NCI-H2227 treated with DMSO at 0.1 percent for 48 hours (cell line): ENCODE measurements at regions not wholly inside any gene's neighbourhood (a gene's known extent, or its start where the extent isn't known, plus 50 kb on each side); places are given as distances from the start of the nearest gene placed in this dataset.
A peak's percentile ranks its signal among the peaks of the same experiment; 100 is the strongest.
"Not testable (repeated sequence)": the region's sequence is repeated elsewhere in the genome, so short reads cannot be mapped to it uniquely, and the experiment has no call there.

Experiments
- DNase-seq: peaks from one replicate; lab custom pipeline; 2025; lab: John Stamatoyannopoulos, UW

DNA sequence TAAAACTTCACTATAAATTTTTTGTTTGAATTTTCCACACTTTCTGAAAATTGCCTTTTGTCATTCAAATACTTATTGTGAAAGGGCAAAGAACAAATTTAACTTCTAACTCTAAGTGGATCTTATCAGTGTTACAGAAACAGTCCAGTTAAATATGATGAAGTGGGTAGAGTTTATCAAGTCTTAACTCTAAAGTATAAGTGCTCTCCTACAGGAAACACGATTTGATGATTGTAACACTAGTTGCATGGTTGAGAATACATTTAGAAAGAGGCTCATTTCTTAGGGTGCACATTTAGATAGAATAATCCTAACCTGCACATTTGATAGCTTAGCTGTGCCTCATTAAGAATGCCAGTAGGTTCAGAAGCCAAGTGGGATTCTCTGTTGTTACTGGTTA is 838.3 kb upstream of the ATXN7L3B start:
- no peak for DNase-seq

DNA sequence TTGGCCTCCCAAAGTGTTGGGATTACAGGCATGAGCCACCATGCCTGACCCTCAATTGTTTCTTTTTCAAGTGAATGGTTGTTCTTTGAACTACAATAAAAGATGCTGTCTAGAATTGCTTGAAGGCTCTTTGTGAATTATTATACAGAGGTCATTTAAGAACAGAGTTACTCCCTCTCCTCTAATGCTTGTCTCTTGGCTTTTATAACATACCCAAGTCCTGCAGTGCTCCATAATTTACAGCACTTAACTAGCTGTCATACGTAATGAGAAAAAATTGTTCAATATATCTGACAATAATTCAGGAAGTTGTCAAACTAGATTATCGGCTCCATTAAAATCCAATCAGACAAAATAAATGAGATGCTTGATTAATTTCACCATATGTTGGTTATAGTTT is 823.0 kb upstream of the ATXN7L3B start:
- peak; percentile 76 for DNase-seq

- not testable (repeated sequence) for DNase-seq
Measured at GRCh38 chr12:73716143-73716542, 821.5 kb upstream of the ATXN7L3B start.

- no peak for DNase-seq
Measured at GRCh38 chr12:73719223-73719622, 818.4 kb upstream of the ATXN7L3B start.

DNA sequence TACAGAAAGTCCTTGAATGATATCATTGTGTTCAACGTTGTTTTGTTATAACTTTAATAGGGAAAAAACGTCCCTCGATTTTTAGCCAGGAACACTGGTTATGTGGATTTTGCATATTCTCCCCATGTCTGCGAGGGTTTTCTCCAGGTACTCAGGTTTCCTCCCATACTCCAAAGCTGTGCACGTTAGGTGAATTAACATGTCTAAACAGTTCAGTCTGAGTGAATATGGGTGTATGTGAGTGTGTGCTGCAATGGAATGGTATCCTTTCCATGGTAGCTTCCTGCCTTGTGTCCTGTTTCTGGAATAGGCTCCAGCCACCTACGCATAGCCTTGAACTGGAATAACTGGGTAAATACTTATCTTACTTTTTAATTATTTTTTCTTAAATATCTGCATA is 810.8 kb upstream of the ATXN7L3B start:
- DNase-seq, result no peak

GRCh38 chr12:73731658-73732057 is 806.0 kb upstream of the ATXN7L3B start:
- no peak for DNase-seq

DNA sequence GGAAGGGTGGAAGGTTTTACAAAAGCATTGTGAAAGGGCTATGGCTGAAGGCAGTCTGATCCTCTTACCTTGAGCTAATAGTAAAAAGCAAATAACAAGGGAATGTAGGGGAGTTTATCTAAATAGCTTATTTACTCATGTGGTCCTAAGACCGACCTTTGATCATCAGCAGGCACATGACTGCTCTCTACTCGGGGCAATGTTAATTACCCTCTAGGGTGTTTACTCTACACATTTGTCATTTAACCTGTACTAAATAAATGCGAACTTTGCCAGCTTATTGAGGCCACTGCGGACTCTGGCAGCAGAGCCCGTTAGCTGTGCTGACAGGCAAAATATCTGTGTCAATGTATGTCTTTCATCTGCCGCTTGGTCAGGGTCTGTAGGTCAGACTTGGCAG is 768.3 kb upstream of the ATXN7L3B start:
- no peak for DNase-seq

GRCh38 chr12:73798523-73798922 is 739.1 kb upstream of the ATXN7L3B start:
- DNase-seq, result no peak

- DNase-seq, result no peak
Measured at GRCh38 chr12:73815072-73815645, 722.5 kb upstream of the ATXN7L3B start.

DNA sequence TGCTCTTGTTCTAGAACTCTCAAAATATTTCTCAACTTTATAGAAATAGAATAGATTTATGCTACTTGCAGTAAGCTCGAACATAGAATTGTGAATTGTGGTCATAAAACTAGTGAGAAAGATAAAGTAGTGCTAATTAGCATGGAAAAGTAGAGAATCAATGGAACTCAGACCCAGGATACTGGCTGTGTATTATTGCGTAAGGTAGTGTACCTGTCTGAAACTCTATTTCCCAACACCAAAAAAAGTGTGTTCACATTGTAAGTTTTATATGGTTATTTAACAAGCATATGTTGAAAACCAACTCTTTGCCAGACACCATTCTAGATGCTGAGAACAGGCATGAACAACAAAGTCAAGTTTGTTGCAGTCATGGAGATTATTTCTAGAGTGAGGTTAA is 720.5 kb upstream of the ATXN7L3B start:
- DNase-seq, result no peak

DNA sequence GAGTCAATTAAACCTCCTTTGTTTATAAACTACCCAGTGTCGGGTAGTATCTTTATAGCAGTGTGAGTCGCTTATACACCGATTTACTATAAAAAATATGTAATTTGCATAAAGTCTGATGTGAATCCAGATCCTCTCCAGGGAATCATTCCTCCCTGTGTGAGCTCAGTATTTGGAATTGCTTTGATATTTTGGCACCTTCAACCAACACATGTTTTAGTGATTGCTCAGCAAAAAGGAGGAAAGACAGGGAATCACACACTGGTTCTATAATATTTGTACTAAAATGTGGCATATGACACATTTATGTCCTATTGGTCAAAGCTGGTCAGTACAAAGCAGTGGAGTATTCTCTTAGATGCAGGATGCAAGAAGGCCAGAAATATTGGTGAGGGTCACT is 703.9 kb upstream of the ATXN7L3B start:
- no peak for DNase-seq

DNA sequence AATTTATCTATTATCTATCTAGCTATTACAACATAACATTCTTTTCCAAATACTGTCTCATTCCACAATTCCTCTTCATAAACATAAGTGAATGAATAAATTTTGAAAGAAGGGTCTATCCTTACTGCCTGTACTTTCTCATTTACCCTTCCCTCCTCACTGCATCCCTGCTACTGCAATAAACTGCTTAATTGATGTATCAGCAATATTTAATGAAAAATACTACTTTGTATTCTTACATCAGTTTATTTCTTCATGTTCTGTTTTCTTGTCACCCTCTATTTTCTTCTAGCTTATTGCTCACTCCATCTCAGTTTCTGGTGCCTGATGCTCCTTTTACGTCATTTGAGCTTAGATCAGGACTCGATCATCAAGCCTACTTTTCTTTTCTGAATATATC is 695.7 kb upstream of the ATXN7L3B start:
- DNase-seq, result no peak

DNA sequence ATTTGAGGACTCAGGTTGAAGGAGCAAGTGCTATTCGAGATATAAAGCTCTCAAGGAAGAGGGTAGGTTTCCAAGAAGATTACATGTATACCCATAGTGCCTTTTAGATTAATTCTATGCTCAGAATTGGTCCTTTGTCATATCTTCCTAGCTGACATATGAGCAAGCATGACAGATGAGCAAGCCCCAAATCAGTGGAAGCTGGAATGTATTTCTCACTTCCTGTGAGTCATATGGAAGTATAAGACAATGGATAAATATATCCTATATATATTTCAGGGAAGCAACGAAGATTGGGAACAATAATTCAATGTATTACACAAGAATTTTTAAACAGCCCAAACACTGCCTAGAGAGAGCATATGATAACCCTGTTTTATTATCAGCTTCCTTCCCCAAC is 674.1 kb upstream of the ATXN7L3B start:
- DNase-seq, result no peak

GRCh38 chr12:73867147-73867546 is 670.5 kb upstream of the ATXN7L3B start:
- no peak for DNase-seq

- DNase-seq, result not testable (repeated sequence)
Measured at GRCh38 chr12:73877291-73877690, 660.3 kb upstream of the ATXN7L3B start.

DNA sequence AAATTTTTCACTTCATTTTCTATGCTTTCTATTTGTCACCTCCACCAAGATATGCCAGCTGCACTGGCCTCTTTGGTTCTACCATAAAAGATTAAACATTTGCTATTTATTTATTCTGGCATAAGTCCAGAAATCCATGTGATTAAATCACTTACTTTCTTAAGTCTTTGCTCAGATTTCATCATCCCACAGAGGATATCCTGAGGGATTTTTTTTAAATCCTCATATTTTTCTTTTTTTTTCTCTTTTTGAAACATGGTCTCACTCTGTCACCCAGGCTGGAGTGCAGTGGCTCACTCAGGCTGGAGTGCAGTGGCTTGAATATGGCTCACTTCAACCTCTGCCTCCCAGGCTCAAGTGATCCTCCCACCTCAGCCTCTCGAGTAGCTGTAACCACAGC is 645.4 kb upstream of the ATXN7L3B start:
- DNase-seq, result no peak

DNA sequence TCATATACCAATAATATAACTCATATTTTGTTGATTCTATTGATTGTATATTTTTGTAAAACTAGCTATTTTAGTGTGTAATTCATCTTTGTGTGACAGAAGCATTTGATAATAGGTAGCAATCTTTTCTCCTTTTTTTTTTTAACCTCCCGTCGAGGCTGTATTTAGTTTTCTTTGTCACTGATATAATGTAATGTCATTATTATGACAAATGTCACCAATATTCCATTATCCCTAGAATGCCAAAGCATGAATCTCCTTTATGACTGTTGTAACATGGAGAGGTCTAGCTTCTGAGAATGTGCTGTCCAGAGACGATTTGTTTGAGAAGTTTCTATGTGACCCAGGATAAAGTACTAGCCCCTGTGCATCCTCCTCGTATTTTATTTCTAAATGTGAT is 639.0 kb upstream of the ATXN7L3B start:
- no peak for DNase-seq

DNA sequence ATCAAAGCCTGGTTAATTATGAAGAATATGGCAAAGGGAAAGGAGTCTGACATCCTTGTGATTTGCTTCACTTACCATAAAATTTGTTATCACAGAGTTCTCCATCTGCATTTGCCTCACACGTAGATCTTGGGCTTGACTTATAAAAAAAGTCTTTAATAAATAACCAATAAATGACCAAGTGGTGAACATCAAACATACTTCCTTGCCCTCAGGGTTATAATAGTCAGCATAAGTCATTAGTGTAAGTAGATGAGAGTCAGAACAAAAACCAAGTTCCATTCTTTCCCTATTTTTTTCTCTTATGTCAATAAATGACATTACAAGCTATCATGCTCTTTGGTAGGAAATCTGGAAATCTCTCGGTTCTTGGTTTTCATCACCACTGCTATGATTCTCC is 635.4 kb upstream of the ATXN7L3B start:
- no peak for DNase-seq

GRCh38 chr12:73906757-73907156 is 630.9 kb upstream of the ATXN7L3B start:
- no peak for DNase-seq

GRCh38 chr12:73935817-73936216 is 601.8 kb upstream of the ATXN7L3B start:
- DNase-seq, result peak; percentile 27

- peak; percentile 43 for DNase-seq
Measured at GRCh38 chr12:73947326-73948026, 590.2 kb upstream of the ATXN7L3B start.

DNA sequence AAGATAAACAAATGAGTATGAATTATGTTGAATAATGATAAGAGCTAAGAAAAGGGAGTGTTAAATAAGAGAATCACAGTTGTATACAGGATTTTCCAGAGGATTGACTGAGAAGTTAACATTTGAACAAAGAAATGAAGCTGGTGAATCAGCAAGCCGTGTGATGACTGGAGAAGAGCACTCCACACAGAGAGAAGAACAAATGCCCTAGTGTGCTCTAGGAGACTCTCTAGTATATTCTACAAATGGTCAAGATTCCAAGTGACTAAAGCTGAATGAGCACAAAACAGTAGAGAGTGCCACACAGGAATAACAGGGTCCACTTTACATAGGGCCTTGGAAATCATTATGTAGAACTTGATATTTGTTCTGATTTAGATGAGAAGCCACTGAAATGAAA is 587.1 kb upstream of the ATXN7L3B start:
- peak; percentile 20 for DNase-seq

DNA sequence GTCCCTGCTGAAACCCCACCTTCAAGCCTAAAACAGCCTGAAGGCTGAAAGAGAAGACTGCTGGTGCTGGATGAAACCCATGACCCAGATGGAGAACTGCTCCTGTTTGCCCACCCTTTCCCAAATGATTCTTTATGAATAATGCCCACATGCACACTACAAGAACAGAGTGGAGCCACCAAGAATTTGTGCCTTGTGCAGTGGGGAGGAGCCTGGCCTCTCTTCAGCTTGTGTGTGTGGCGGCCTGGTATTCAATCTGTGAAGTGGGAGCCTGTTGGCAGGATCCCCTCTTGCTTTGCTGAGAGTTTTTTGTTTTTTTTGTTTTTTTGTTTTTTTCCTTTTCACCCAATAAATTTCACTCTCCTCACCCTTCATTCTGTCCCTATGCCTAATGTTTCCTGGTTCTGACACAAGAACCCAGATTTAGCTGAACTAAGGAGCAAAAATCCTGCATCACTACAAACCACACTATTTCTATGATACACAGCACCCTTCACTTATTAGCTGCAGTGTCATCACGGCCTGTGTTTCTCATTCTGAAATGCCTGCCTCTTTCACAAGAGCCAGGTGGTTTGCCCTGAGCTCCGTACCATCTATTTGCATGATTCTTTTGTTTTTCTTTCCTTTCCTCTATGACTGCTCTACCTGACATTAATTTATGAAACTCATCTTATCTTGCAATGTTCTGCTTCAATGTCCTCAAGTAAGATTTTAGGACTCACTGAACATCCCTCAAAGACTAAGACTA is 585.5 kb upstream of the ATXN7L3B start:
- DNase-seq, result no peak
